ENCODE measurements at regions not wholly inside any gene's neighbourhood (a gene's known extent, or its start where the extent isn't known, plus 50 kb on each side); places are given as distances from the start of the nearest gene placed in this dataset.
"Not testable (repeated sequence)": the region's sequence is repeated elsewhere in the genome, so short reads cannot be mapped to it uniquely, and the experiment has no call there.

- CTCF ChIA-PET, result no interaction called here
Measured at GRCh38 chr12:68536885-68537485, 73.7 kb upstream of the RAP1B start.

DNA sequence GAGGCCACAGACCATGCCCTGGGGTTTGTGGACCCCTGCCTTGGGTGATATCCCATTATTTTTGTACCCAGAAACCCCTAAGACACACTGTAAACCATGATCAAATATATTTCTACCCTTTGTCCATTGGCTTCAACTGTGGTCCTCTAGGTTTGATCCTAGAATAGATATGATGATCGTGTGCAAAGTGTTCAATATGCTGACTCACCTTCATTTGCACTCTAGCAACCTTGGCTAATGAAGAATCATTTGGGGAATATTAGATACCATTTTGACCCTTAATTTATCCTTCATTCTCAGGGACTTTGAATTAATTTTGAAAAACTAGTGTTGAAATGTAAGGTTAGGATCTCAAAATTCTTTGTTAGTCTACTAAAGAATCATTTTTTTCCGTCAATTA is 73.1 kb upstream of the RAP1B start:
- Histone ChIP-seq H3K27me3 (ENCODE audit: control insufficient read depth, insufficient read depth, low read length) (no peaks in the 10 kb centered on the region), H3K4me3 (ENCODE audit: low read depth, low read length) (no peak overlapping the region), H3K27ac (ENCODE audit: low read depth, low read length) (no peak overlapping the region), H3K9me3 (ENCODE audit: control insufficient read depth, insufficient read depth, low read length) (no peaks in the 10 kb centered on the region)
- ChIA-PET CTCF (no interaction called here), POLR2A (no interaction called here)
- TF ChIP-seq, protein P1, sequence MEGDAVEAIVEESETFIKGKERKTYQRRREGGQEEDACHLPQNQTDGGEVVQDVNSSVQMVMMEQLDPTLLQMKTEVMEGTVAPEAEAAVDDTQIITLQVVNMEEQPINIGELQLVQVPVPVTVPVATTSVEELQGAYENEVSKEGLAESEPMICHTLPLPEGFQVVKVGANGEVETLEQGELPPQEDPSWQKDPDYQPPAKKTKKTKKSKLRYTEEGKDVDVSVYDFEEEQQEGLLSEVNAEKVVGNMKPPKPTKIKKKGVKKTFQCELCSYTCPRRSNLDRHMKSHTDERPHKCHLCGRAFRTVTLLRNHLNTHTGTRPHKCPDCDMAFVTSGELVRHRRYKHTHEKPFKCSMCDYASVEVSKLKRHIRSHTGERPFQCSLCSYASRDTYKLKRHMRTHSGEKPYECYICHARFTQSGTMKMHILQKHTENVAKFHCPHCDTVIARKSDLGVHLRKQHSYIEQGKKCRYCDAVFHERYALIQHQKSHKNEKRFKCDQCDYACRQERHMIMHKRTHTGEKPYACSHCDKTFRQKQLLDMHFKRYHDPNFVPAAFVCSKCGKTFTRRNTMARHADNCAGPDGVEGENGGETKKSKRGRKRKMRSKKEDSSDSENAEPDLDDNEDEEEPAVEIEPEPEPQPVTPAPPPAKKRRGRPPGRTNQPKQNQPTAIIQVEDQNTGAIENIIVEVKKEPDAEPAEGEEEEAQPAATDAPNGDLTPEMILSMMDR (IDR thresholded peaks at IDR 0.05; ENCODE audit: low read depth, low read length), result no peak
- DNase-seq (ENCODE audit: low read depth, low spot score), result no peak

More at GRCh38 chr12:68536885-68537485, 73.7 kb upstream of the RAP1B start:
- TF ChIP-seq, protein P1 (IDR thresholded peaks at IDR 0.05; ENCODE audit: low read depth, low read length), result no peak
- Histone ChIP-seq H3K27me3 (ENCODE audit: control insufficient read depth, insufficient read depth, low read length) (no peaks in the 10 kb centered on the region), H3K27ac (ENCODE audit: low read depth, low read length) (no peak overlapping the region), H3K9me3 (ENCODE audit: control insufficient read depth, insufficient read depth, low read length) (no peaks in the 10 kb centered on the region), H3K4me3 (ENCODE audit: low read depth, low read length) (no peak overlapping the region)
- POLR2A ChIA-PET, result no interaction called here
- no peak for DNase-seq (ENCODE audit: low read depth, low spot score)

- POLR2A ChIA-PET, result interaction anchor here (0.7 kb wide), 1 partner anchor 13 kb away, joined by 5 read pairs; no protein-coding TSS in a partner anchor
- no peak overlapping the region for H3K4me3 ChIP-seq (ENCODE audit: low read depth, low read length)
- TF ChIP-seq, protein P1 (IDR thresholded peaks at IDR 0.05; ENCODE audit: low read depth, low read length), result no peak
- DNase-seq (ENCODE audit: low read depth, low spot score), result no peak
- no peaks in the 10 kb centered on the region for H3K9me3 ChIP-seq (ENCODE audit: control insufficient read depth, insufficient read depth, low read length)
- no peaks in the 10 kb centered on the region for H3K27me3 ChIP-seq (ENCODE audit: control insufficient read depth, insufficient read depth, low read length)
- no peak overlapping the region for H3K27ac ChIP-seq (ENCODE audit: low read depth, low read length)
- CTCF ChIA-PET, result no interaction called here
Measured at GRCh38 chr12:68538726-68539614, 71.7 kb upstream of the RAP1B start.

DNA sequence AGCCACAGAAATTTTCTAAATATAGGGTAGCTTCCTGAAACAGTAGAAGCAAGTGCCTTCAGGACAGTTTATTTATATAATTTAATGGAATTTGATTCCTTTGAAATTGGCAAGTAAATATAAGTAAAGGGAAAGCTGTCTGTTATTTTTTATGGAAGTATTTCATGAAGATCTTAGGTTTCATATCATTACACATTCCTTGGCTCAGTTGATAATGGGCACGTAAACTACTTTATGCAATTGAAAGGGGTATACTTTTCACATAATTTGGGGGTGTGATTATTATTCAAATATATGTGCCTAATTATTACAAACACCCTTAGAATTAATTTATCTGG is 71.1 kb upstream of the RAP1B start:
- Histone ChIP-seq H3K27me3 (ENCODE audit: control insufficient read depth, insufficient read depth, low read length) (no peaks in the 10 kb centered on the region), H3K27ac (ENCODE audit: low read depth, low read length) (no peak overlapping the region), H3K4me3 (ENCODE audit: low read depth, low read length) (no peak overlapping the region), H3K9me3 (ENCODE audit: control insufficient read depth, insufficient read depth, low read length) (no peaks in the 10 kb centered on the region)
- TF ChIP-seq, protein P1 (IDR thresholded peaks at IDR 0.05; ENCODE audit: low read depth, low read length), result no peak
- ChIA-PET POLR2A (interaction anchor here (0.7 kb wide), 1 partner anchor 13 kb away, joined by 5 read pairs; no protein-coding TSS in a partner anchor), CTCF (no interaction called here)
- DNase-seq (ENCODE audit: low read depth, low spot score), result no peak

DNA sequence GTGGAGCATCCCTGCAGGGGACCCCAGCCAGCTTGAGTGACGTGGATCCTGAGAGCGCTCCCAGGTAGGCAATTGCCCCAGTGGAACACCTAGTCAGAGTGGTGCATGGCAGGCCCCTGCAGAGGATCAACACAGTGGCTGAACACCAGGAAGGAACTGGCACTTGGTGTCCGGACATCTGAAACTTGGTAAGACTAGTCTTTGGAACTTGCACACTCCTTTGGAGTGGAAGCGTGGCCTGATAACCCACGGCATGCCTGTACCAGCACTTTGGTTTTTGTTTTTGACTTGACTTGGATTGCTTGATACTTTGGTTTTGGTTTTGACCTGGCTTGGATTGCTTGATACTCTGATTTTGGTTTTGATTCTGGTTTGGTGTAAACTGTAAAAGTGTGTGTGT is 69.9 kb upstream of the RAP1B start:
- H3K27me3 ChIP-seq (ENCODE audit: control insufficient read depth, insufficient read depth, low read length); H3K4me3 ChIP-seq (ENCODE audit: low read depth, low read length); POLR2A ChIA-PET; DNase-seq (ENCODE audit: low read depth, low spot score); H3K27ac ChIP-seq (ENCODE audit: low read depth, low read length); CTCF ChIA-PET; H3K9me3 ChIP-seq (ENCODE audit: control insufficient read depth, insufficient read depth, low read length): not testable (repeated sequence)

DNA sequence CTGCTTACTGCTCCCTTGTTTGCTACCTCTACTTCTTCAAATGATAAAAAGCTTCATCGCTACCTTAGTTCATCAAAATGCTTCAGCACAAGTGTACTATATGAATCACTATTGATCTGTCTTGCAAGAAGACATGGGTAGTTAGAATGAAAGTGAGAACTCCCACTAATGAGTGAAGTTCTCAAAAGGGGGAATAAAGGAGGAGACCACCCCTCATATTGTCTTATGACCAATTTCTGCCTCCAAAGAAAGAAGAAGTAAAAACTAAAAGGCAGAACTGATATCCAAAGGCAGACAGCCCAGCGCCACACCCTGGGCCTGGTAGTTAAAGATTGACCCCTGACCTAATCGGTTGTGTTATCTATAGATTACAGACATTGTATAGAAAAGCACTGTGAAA is 63.4 kb upstream of the RAP1B start:
- H3K27ac ChIP-seq (ENCODE audit: low read depth, low read length); H3K27me3 ChIP-seq (ENCODE audit: control insufficient read depth, insufficient read depth, low read length); CTCF ChIA-PET; H3K4me3 ChIP-seq (ENCODE audit: low read depth, low read length); POLR2A ChIA-PET; DNase-seq (ENCODE audit: low read depth, low spot score); H3K9me3 ChIP-seq (ENCODE audit: control insufficient read depth, insufficient read depth, low read length): not testable (repeated sequence)

GRCh38 chr12:68552605-68553195 is 58.0 kb upstream of the RAP1B start:
- H3K27me3 ChIP-seq (ENCODE audit: control insufficient read depth, insufficient read depth, low read length); H3K4me3 ChIP-seq (ENCODE audit: low read depth, low read length); DNase-seq (ENCODE audit: low read depth, low spot score); H3K27ac ChIP-seq (ENCODE audit: low read depth, low read length); CTCF ChIA-PET; H3K9me3 ChIP-seq (ENCODE audit: control insufficient read depth, insufficient read depth, low read length): not testable (repeated sequence)
- POLR2A ChIA-PET, result interaction anchor here (1.2 kb wide), 1 partner anchor 13 kb away, joined by 5 read pairs; no protein-coding TSS in a partner anchor
